ENCODE measurements at regions not wholly inside any gene's neighbourhood (a gene's known extent, or its start where the extent isn't known, plus 50 kb on each side); places are given as distances from the start of the nearest gene placed in this dataset.

- intact Hi-C loops (cut with DNase I) = no loop called here
These were observed 179.6 kb upstream of the GALNT17 start for GRCh38 chr7:70952311-70952710.

GRCh38 chr7:70953331-70953741 is 178.6 kb upstream of the GALNT17 start:
- no peak for DNase-seq (ENCODE audit: low spot score)
- intact Hi-C loops (cut with DNase I) = no loop called here

More at GRCh38 chr7:70952311-70952710, 179.6 kb upstream of the GALNT17 start:
- no peak for DNase-seq (ENCODE audit: low spot score)

GRCh38 chr7:70953796-70954195 is 178.1 kb upstream of the GALNT17 start:
- no peak for DNase-seq (ENCODE audit: low spot score)
- intact Hi-C loops (cut with DNase I) = no loop called here

- DNase-seq (ENCODE audit: low spot score) = no peak
- intact Hi-C loops (cut with DNase I) = no loop called here
These were observed 159.3 kb upstream of the GALNT17 start for GRCh38 chr7:70972693-70973092.

GRCh38 chr7:70975754-70976153 is 156.2 kb upstream of the GALNT17 start:
- DNase-seq (ENCODE audit: low spot score) = no peak
- intact Hi-C loops (cut with DNase I) = no loop called here

GRCh38 chr7:70986297-70986696 is 145.6 kb upstream of the GALNT17 start:
- intact Hi-C loops (cut with DNase I) = no loop called here
- no peak for DNase-seq (ENCODE audit: low spot score)

- DNase-seq (ENCODE audit: low spot score) = no peak
- intact Hi-C loops (cut with DNase I) = no loop called here
These were observed 137.8 kb upstream of the GALNT17 start for GRCh38 chr7:70994176-70994575.

- DNase-seq (ENCODE audit: low spot score) = no peak
- intact Hi-C loops (cut with DNase I) = no loop called here
These were observed 134.7 kb upstream of the GALNT17 start for GRCh38 chr7:70997261-70997660.

- no peak for DNase-seq (ENCODE audit: low spot score)
- intact Hi-C loops (cut with DNase I) = no loop called here
These were observed 126.8 kb upstream of the GALNT17 start for GRCh38 chr7:71005109-71005508.

GRCh38 chr7:71009636-71010035 is 122.3 kb upstream of the GALNT17 start:
- intact Hi-C loops (cut with DNase I) = no loop called here

GRCh38 chr7:71015252-71015900 is 116.6 kb upstream of the GALNT17 start:
- DNase-seq (ENCODE audit: low spot score) = no peak
- intact Hi-C loops (cut with DNase I) = no loop called here

More at GRCh38 chr7:71009636-71010035, 122.3 kb upstream of the GALNT17 start:
- no peak for DNase-seq (ENCODE audit: low spot score)

GRCh38 chr7:71016401-71016800 is 115.5 kb upstream of the GALNT17 start:
- intact Hi-C loops (cut with DNase I) = no loop called here
- no peak for DNase-seq (ENCODE audit: low spot score)

- intact Hi-C loops (cut with DNase I) = no loop called here
- DNase-seq (ENCODE audit: low spot score) = no peak
These were observed 114.3 kb upstream of the GALNT17 start for GRCh38 chr7:71017602-71018001.

- no peak for DNase-seq (ENCODE audit: low spot score)
These were observed 112.2 kb upstream of the GALNT17 start for GRCh38 chr7:71019706-71020105.

GRCh38 chr7:71021131-71021530 is 110.8 kb upstream of the GALNT17 start:
- DNase-seq (ENCODE audit: low spot score) = no peak
- intact Hi-C loops (cut with DNase I) = no loop called here

More at GRCh38 chr7:71019706-71020105, 112.2 kb upstream of the GALNT17 start:
- intact Hi-C loops (cut with DNase I) = no loop called here

- intact Hi-C loops (cut with DNase I) = no loop called here
- no peak for DNase-seq (ENCODE audit: low spot score)
These were observed 105.3 kb upstream of the GALNT17 start for GRCh38 chr7:71026680-71027079.

- intact Hi-C loops (cut with DNase I) = no loop called here
- no peak for DNase-seq (ENCODE audit: low spot score)
These were observed 97.7 kb upstream of the GALNT17 start for GRCh38 chr7:71034243-71034642.

GRCh38 chr7:71042591-71042990 is 89.4 kb upstream of the GALNT17 start:
- intact Hi-C loops (cut with DNase I) = no loop called here
- no peak for DNase-seq (ENCODE audit: low spot score)

GRCh38 chr7:71050492-71050891 is 81.5 kb upstream of the GALNT17 start:
- intact Hi-C loops (cut with DNase I) = no loop called here
- no peak for DNase-seq (ENCODE audit: low spot score)

- DNase-seq (ENCODE audit: low spot score) = no peak
- intact Hi-C loops (cut with DNase I) = no loop called here
These were observed 76.4 kb upstream of the GALNT17 start for GRCh38 chr7:71055504-71055903.

GRCh38 chr7:71077743-71078476 is 54.0 kb upstream of the GALNT17 start:
- no peak for DNase-seq (ENCODE audit: low spot score)
- intact Hi-C loops (cut with DNase I) = no loop called here

Measured in posterior vena cava (tissue), 2 donors.